ENCODE measurements at regions not wholly inside any gene's neighbourhood (a gene's known extent, or its start where the extent isn't known, plus 50 kb on each side); places are given as distances from the start of the nearest gene placed in this dataset.

GRCh38 chr1:88134983-88135921, 548.8 kb upstream of the PKN2 start:
- ATAC-seq (no peak), DNase-seq (no peak)
- Mint-ChIP-seq H3K36me3 (no peaks in the 10 kb centered on the region), H3K4me3 (no peak overlapping the region), H3K4me1 (no peaks in the 10 kb centered on the region), H3K9me3 (ENCODE audit: low read depth) (no peaks in the 10 kb centered on the region), H3K27me3 (no peaks in the 10 kb centered on the region), H3K27ac (no peak overlapping the region)
- CTCF ChIA-PET, result no interaction called here

- peaks cover 1% of the 10 kb centered on the region for H3K4me1 Mint-ChIP-seq
- H3K27me3 Mint-ChIP-seq, result no peaks in the 10 kb centered on the region
- H3K9me3 Mint-ChIP-seq (ENCODE audit: low read depth), result no peaks in the 10 kb centered on the region
- H3K36me3 Mint-ChIP-seq, result no peaks in the 10 kb centered on the region
- H3K4me3 Mint-ChIP-seq, result no peak overlapping the region
- no peak overlapping the region for H3K27ac Mint-ChIP-seq
- ATAC-seq (no peak), DNase-seq (no peak)
- CTCF ChIA-PET, result no interaction called here
Measured at GRCh38 chr1:88139633-88140032, 544.4 kb upstream of the PKN2 start.

- Mint-ChIP-seq H3K4me1 (peaks cover 1% of the 10 kb centered on the region), H3K27ac (no peak overlapping the region), H3K27me3 (peaks cover 4% of the 10 kb centered on the region), H3K36me3 (no peaks in the 10 kb centered on the region), H3K9me3 (ENCODE audit: low read depth) (no peaks in the 10 kb centered on the region), H3K4me3 (no peak overlapping the region)
- ATAC-seq (no peak), DNase-seq (no peak)
- CTCF ChIA-PET, result no interaction called here
Measured at GRCh38 chr1:88140325-88140724, 543.7 kb upstream of the PKN2 start.

GRCh38 chr1:88141499-88142074, 542.5 kb upstream of the PKN2 start:
- H3K4me1 Mint-ChIP-seq, result peaks cover 1% of the 10 kb centered on the region
- no peaks in the 10 kb centered on the region for H3K9me3 Mint-ChIP-seq (ENCODE audit: low read depth)
- H3K36me3 Mint-ChIP-seq, result no peaks in the 10 kb centered on the region
- no peak for DNase-seq
- CTCF ChIA-PET, result no interaction called here
- H3K4me3 Mint-ChIP-seq, result peak overlapping the region; percentile 27
- no peak overlapping the region for H3K27ac Mint-ChIP-seq
- H3K27me3 Mint-ChIP-seq, result peaks cover 6% of the 10 kb centered on the region
- no peak for ATAC-seq

- no peak overlapping the region for H3K4me3 Mint-ChIP-seq
- H3K27me3 Mint-ChIP-seq, result peaks cover 6% of the 10 kb centered on the region
- no peaks in the 10 kb centered on the region for H3K36me3 Mint-ChIP-seq
- DNase-seq (no peak), ATAC-seq (no peak)
- peaks cover 1% of the 10 kb centered on the region for H3K4me1 Mint-ChIP-seq
- CTCF ChIA-PET, result no interaction called here
- no peaks in the 10 kb centered on the region for H3K9me3 Mint-ChIP-seq (ENCODE audit: low read depth)
- H3K27ac Mint-ChIP-seq, result no peak overlapping the region
Measured at GRCh38 chr1:88145752-88146151, 538.3 kb upstream of the PKN2 start.

- ATAC-seq, result no peak
- Mint-ChIP-seq H3K36me3 (no peaks in the 10 kb centered on the region), H3K27ac (no peak overlapping the region), H3K4me3 (no peak overlapping the region), H3K9me3 (ENCODE audit: low read depth) (no peaks in the 10 kb centered on the region), H3K27me3 (peaks cover 6% of the 10 kb centered on the region), H3K4me1 (no peaks in the 10 kb centered on the region)
- CTCF ChIA-PET, result no interaction called here
- no peak for DNase-seq
Measured at GRCh38 chr1:88149686-88150085, 534.4 kb upstream of the PKN2 start.

- Mint-ChIP-seq H3K27me3 (peaks cover 2% of the 10 kb centered on the region), H3K9me3 (ENCODE audit: low read depth) (no peaks in the 10 kb centered on the region), H3K4me1 (no peaks in the 10 kb centered on the region), H3K36me3 (no peaks in the 10 kb centered on the region), H3K4me3 (no peak overlapping the region), H3K27ac (no peak overlapping the region)
- DNase-seq (no peak), ATAC-seq (no peak)
- CTCF ChIA-PET, result no interaction called here
Measured at GRCh38 chr1:88150330-88150729, 533.7 kb upstream of the PKN2 start.

- Mint-ChIP-seq H3K36me3 (no peaks in the 10 kb centered on the region), H3K4me3 (no peak overlapping the region), H3K9me3 (ENCODE audit: low read depth) (no peaks in the 10 kb centered on the region), H3K27ac (no peak overlapping the region), H3K27me3 (peaks cover 7% of the 10 kb centered on the region), H3K4me1 (no peaks in the 10 kb centered on the region)
- CTCF ChIA-PET, result no interaction called here
- no peak for DNase-seq
- ATAC-seq, result no peak
Measured at GRCh38 chr1:88163187-88163586, 520.9 kb upstream of the PKN2 start.

GRCh38 chr1:88168126-88168525, 515.9 kb upstream of the PKN2 start:
- CTCF ChIA-PET, result no interaction called here
- DNase-seq (no peak), ATAC-seq (no peak)
- no peaks in the 10 kb centered on the region for H3K36me3 Mint-ChIP-seq
- no peaks in the 10 kb centered on the region for H3K4me1 Mint-ChIP-seq
- H3K27ac Mint-ChIP-seq, result no peak overlapping the region
- peaks cover 9% of the 10 kb centered on the region for H3K27me3 Mint-ChIP-seq
- H3K4me3 Mint-ChIP-seq, result no peak overlapping the region
- no peaks in the 10 kb centered on the region for H3K9me3 Mint-ChIP-seq (ENCODE audit: low read depth)

GRCh38 chr1:88169139-88169538, 514.9 kb upstream of the PKN2 start:
- Mint-ChIP-seq H3K36me3 (no peaks in the 10 kb centered on the region), H3K4me3 (no peak overlapping the region), H3K9me3 (ENCODE audit: low read depth) (no peaks in the 10 kb centered on the region), H3K27me3 (peaks cover 9% of the 10 kb centered on the region), H3K4me1 (no peaks in the 10 kb centered on the region), H3K27ac (no peak overlapping the region)
- ATAC-seq, result no peak
- CTCF ChIA-PET, result no interaction called here
- no peak for DNase-seq

GRCh38 chr1:88169939-88170338, 514.1 kb upstream of the PKN2 start:
- DNase-seq (no peak), ATAC-seq (no peak)
- Mint-ChIP-seq H3K9me3 (ENCODE audit: low read depth) (no peaks in the 10 kb centered on the region), H3K4me1 (no peaks in the 10 kb centered on the region), H3K36me3 (no peaks in the 10 kb centered on the region), H3K27ac (no peak overlapping the region), H3K27me3 (peaks cover 9% of the 10 kb centered on the region), H3K4me3 (no peak overlapping the region)
- CTCF ChIA-PET, result interaction anchor here (1.6 kb wide), 1 partner anchor 11 kb away, joined by 4 read pairs; no protein-coding TSS in a partner anchor

GRCh38 chr1:88175120-88175630, 508.9 kb upstream of the PKN2 start:
- Mint-ChIP-seq H3K4me3 (no peak overlapping the region), H3K9me3 (ENCODE audit: low read depth) (no peaks in the 10 kb centered on the region), H3K27ac (no peak overlapping the region), H3K27me3 (peaks cover 12% of the 10 kb centered on the region), H3K36me3 (no peaks in the 10 kb centered on the region), H3K4me1 (no peaks in the 10 kb centered on the region)
- ATAC-seq (no peak), DNase-seq (no peak)
- CTCF ChIA-PET, result no interaction called here

GRCh38 chr1:88175631-88176226, 508.3 kb upstream of the PKN2 start:
- no peaks in the 10 kb centered on the region for H3K36me3 Mint-ChIP-seq
- H3K27me3 Mint-ChIP-seq, result peaks cover 12% of the 10 kb centered on the region
- no peak overlapping the region for H3K27ac Mint-ChIP-seq
- DNase-seq (no peak), ATAC-seq (no peak)
- H3K4me1 Mint-ChIP-seq, result no peaks in the 10 kb centered on the region
- H3K9me3 Mint-ChIP-seq (ENCODE audit: low read depth), result no peaks in the 10 kb centered on the region
- H3K4me3 Mint-ChIP-seq, result no peak overlapping the region
- CTCF ChIA-PET, result no interaction called here

- H3K4me1 Mint-ChIP-seq, result no peaks in the 10 kb centered on the region
- peaks cover 12% of the 10 kb centered on the region for H3K27me3 Mint-ChIP-seq
- no peaks in the 10 kb centered on the region for H3K9me3 Mint-ChIP-seq (ENCODE audit: low read depth)
- CTCF ChIA-PET, result interaction anchor here (0.9 to 1.8 kb wide), 5 partner anchors 15 to 414 kb away, joined by 3 to 7 read pairs (median 5); no protein-coding TSS in a partner anchor
- DNase-seq (no peak), ATAC-seq (no peak)
- no peak overlapping the region for H3K4me3 Mint-ChIP-seq
- no peaks in the 10 kb centered on the region for H3K36me3 Mint-ChIP-seq
- H3K27ac Mint-ChIP-seq, result no peak overlapping the region
Measured at GRCh38 chr1:88179943-88180342, 504.1 kb upstream of the PKN2 start.
